Activated T-helper 17 cell treated with anti-CD3 and anti-CD28 coated beads, Interleukin-2, amount 50 U/mL, for 72 hours (primary cell): ENCODE measurements at regions not wholly inside any gene's neighbourhood (a gene's known extent, or its start where the extent isn't known, plus 50 kb on each side); places are given as distances from the start of the nearest gene placed in this dataset.

Source experiments
- ATAC-seq: fragments of 150-1000 bp; cut with Tn5 transposase; replicated peaks from 2 replicates; pipeline ENCODE4 v1.10.0; 2021; ENCODE audit warnings: mild to moderate bottlenecking, moderate library complexity
- H3K27ac Mint-ChIP-seq: one replicate; pipeline ENCODE4 v1.8.0; 2022; ENCODE audit warnings: mixed read lengths
- H3K27me3 Mint-ChIP-seq: one replicate; pipeline ENCODE4 v1.8.0; 2022; ENCODE audit warnings: mixed read lengths
- H3K36me3 Mint-ChIP-seq: one replicate; pipeline ENCODE4 v1.8.0; 2022; ENCODE audit warnings: low read depth, mild to moderate bottlenecking, mixed read lengths
- H3K4me1 Mint-ChIP-seq: one replicate; pipeline ENCODE4 v1.8.0; 2022; ENCODE audit warnings: mixed read lengths
- H3K4me3 Mint-ChIP-seq: one replicate; pipeline ENCODE4 v1.8.0; 2022; ENCODE audit warnings: mild to moderate bottlenecking, mixed read lengths
- H3K9me3 Mint-ChIP-seq: one replicate; pipeline ENCODE4 v1.8.0; 2022; ENCODE audit warnings: mixed read lengths

DNA sequence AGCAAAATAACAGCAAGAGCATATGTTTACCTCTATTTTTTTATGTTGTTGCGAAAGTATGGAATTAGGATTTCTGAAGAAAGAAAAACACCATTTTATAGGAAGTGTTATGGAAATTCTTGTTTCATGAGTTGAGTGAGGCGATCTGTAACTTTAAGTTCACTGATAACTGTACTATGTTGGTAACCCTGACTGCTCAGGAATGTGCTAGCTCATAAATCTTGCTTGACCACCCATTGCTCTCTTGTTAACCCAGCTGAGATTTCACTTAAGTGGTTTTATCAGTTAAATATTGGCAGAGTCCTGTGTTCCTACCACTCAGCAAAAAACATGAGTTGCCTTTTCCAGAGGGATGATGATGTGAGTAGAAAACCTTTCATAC lies 91.1 kb upstream of the STARD4 start:
- Mint-ChIP-seq H3K4me3 (no peak overlapping the region), H3K27me3 (peaks cover 19% of the 10 kb centered on the region), H3K9me3 (no peaks in the 10 kb centered on the region), H3K27ac (no peak overlapping the region), H3K4me1 (no peaks in the 10 kb centered on the region), H3K36me3 (no peaks in the 10 kb centered on the region)
- no peak for ATAC-seq

DNA sequence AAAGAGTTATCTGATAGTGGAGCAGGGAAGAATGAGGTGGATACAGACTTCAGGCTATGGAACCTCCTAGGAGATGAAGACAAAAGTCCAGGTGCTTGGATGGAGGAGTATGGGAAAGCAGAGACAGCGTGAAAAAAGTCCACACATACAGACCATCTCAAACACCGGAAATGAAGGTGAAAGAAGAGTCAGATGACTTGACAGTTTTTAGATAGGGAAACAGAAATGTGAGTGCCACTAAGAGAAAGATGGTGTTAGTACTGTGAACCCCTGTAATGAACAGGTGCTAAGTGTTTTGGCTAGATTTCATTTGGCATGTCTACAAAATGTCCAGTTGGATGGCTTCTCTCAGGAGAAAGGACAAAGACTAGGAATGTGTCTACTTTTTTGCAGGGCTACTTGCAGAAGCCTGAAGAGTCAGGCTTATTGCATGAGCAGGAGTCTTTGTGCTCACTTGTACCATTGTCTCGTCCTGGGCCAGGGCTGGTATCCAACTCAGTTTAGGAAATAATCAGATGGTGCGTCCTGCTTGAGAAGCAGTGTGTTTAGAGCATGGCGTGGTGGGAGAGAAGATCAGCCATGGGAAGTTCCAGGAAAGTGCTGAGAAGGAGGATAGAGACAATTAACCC lies 90.6 kb upstream of the STARD4 start:
- Mint-ChIP-seq H3K36me3 (no peaks in the 10 kb centered on the region), H3K9me3 (no peaks in the 10 kb centered on the region), H3K4me1 (no peaks in the 10 kb centered on the region), H3K27ac (no peak overlapping the region), H3K4me3 (no peak overlapping the region), H3K27me3 (peaks cover 19% of the 10 kb centered on the region)
- ATAC-seq: no peak

DNA sequence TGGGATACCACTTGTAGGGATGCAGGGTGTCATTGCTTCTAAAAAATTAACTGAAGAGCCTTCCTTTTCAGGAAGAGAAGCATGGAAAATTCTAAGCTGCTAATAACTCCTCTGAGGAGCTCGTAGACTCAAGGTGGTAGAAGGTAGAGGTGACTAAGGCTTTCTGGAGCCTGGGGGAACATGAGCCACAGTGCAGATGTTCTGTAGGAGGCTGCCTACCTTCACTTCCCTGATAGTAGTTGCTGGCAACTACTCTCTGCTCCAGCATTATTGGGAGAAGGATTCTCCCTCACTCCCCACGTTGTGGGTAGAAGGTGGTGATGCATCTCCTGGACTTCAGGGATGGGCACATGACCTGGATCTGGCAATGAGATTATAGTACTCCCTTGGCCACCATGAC lies 86.7 kb upstream of the STARD4 start:
- no peaks in the 10 kb centered on the region for H3K36me3 Mint-ChIP-seq
- no peaks in the 10 kb centered on the region for H3K9me3 Mint-ChIP-seq
- H3K27me3 Mint-ChIP-seq: peaks cover 19% of the 10 kb centered on the region
- H3K4me3 Mint-ChIP-seq: no peak overlapping the region
- H3K4me1 Mint-ChIP-seq: no peaks in the 10 kb centered on the region
- no peak overlapping the region for H3K27ac Mint-ChIP-seq
- no peak for ATAC-seq

DNA sequence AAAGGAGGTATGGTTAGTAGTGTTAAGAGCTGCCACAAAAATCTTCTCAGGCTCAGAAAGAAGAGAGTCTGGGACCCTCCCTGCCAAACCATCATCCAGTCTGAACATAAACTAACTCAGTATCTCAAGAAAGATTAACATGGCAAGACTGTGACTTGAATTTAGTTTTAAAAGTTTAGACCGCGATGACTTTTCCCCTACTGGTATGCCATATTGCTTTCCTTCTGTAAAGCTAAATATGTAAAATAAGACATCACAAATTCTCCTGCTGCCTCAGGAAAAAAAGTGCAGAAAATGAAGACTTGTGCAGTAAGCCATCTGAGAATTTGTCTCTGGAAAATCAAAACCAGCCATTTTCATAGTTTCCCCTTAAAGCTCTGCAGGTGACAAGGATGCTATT lies 85.2 kb upstream of the STARD4 start:
- Mint-ChIP-seq H3K27ac (no peak overlapping the region), H3K4me3 (no peak overlapping the region), H3K9me3 (no peaks in the 10 kb centered on the region), H3K36me3 (no peaks in the 10 kb centered on the region), H3K4me1 (no peaks in the 10 kb centered on the region), H3K27me3 (peaks cover 16% of the 10 kb centered on the region)
- ATAC-seq: no peak

DNA sequence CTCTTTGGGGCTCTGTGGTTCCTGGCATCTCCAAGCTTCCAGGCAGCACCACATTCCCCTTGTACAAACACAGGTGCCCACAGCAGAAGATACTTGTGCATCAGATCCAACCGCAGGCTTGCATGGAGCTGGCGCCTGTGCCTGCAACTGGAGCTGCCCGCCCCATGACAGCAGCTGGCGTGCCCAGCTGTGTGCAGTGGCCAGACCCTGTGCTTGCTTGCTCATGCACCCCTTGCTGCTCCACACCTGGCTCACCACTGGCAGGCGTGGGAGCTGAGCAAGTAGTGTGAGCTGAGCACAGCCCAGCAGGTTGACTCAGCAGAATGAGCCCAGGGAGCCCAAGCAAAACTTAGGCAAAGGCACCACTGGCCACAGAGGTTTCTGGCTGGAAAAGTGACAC lies 84.4 kb upstream of the STARD4 start:
- H3K4me1 Mint-ChIP-seq: no peaks in the 10 kb centered on the region
- no peak overlapping the region for H3K27ac Mint-ChIP-seq
- peaks cover 13% of the 10 kb centered on the region for H3K27me3 Mint-ChIP-seq
- no peak overlapping the region for H3K4me3 Mint-ChIP-seq
- H3K36me3 Mint-ChIP-seq: no peaks in the 10 kb centered on the region
- ATAC-seq: no peak
- no peaks in the 10 kb centered on the region for H3K9me3 Mint-ChIP-seq

DNA sequence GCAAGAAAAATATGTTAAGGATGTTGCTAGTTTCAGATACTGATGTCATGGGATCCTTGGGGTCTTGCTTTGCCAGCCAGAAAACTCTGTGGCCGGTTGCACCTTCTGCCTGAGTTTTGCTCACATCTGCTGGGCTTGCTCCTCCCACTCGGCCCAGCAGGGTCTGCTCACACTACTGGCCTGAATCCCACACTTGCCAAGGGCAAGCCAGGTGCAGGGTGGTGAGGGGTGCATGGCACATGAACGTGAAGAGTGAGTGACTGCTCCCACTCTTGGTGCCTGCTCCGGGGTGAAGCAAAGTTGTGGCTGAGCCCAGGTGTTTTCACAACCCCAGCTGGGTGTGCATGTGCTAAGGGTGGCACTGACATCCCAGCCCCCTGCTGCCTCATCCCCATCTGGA lies 83.1 kb upstream of the STARD4 start:
- no peaks in the 10 kb centered on the region for H3K9me3 Mint-ChIP-seq
- H3K4me1 Mint-ChIP-seq: no peaks in the 10 kb centered on the region
- no peak overlapping the region for H3K27ac Mint-ChIP-seq
- H3K27me3 Mint-ChIP-seq: peaks cover 9% of the 10 kb centered on the region
- no peaks in the 10 kb centered on the region for H3K36me3 Mint-ChIP-seq
- no peak for ATAC-seq
- H3K4me3 Mint-ChIP-seq: no peak overlapping the region

DNA sequence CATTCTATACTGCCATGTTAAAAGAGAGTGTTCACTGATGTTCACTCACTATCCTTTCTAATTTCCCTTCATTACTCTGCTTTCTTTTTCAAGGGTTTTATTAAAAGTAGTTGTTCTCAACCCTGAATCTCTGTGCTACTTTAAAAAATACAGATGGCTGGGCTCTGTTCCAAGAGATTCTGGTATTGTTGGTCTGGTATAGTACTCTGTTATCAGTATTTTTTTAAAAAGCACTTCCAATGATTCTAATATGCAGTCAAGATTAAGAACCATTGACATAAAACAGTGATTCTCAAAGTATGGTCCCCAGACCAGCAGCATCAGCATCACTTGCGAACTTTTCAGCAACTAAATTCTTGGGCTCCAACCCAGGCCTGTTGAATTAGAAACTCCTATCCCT lies 77.0 kb upstream of the STARD4 start:
- H3K4me3 Mint-ChIP-seq: no peak overlapping the region
- H3K9me3 Mint-ChIP-seq: no peaks in the 10 kb centered on the region
- H3K27ac Mint-ChIP-seq: no peak overlapping the region
- H3K27me3 Mint-ChIP-seq: peaks cover 14% of the 10 kb centered on the region
- no peak for ATAC-seq
- no peaks in the 10 kb centered on the region for H3K4me1 Mint-ChIP-seq
- H3K36me3 Mint-ChIP-seq: no peaks in the 10 kb centered on the region

DNA sequence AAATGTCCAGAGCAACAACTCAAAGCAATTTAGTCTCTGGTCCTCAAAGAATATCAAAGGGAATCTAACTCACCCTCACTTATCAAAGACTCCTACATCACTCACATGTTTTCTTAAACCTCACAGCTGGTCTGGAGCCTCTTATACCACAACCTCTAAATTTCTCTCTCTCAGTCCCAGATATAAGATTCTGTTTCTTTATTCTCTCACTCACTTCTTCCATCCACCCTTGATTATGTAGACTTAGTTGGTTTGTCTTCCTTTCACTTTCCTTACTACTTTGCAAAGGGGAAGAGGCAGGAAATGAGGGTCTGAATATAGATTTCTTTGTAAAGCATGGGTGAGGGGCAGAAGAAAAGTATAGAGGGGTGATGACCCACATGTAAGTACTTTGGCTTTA lies 75.4 kb upstream of the STARD4 start:
- Mint-ChIP-seq H3K36me3 (no peaks in the 10 kb centered on the region), H3K27ac (no peak overlapping the region), H3K9me3 (no peaks in the 10 kb centered on the region), H3K4me1 (no peaks in the 10 kb centered on the region), H3K27me3 (peaks cover 17% of the 10 kb centered on the region), H3K4me3 (no peak overlapping the region)
- no peak for ATAC-seq

DNA sequence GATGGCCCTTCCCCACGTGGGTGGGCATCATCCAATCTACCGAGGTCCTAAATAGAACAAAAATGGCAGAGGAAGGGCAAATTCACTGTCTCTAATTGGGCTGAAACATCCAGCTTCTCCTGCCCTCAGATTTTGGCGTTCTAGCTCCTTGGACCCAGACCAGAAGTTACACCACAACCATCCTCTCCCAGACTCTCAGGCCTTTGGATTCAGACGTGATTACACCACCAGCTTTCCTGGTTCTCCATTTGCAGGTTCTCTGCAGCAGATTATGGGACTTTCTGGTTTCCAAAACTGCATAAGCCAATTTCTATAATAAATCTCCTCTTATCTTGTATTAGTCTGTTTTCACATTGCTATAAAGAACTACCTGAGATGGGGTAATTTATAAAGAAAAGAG lies 73.6 kb upstream of the STARD4 start:
- peaks cover 29% of the 10 kb centered on the region for H3K27me3 Mint-ChIP-seq
- H3K36me3 Mint-ChIP-seq: no peaks in the 10 kb centered on the region
- H3K4me3 Mint-ChIP-seq: no peak overlapping the region
- H3K9me3 Mint-ChIP-seq: peaks cover 4% of the 10 kb centered on the region
- H3K27ac Mint-ChIP-seq: no peak overlapping the region
- no peak for ATAC-seq
- no peaks in the 10 kb centered on the region for H3K4me1 Mint-ChIP-seq

DNA sequence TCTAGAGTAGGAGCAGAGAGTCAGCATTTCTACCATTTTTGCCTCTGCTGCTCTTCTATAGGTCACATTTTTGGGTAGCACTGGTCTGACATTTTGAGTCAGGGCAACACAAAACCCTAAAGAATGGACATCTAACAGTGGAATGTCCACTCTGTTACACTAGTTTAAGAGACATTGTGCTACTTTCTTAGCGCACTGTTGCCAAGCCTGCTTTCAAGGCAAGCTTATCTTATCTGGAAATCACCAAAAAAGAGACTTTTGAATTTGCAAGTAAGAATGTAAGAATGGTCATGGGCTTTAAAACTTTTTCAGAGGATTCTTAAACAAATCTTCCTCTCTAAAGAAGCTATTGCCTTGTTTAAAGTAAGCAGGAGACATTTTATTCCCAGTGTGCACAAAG lies 73.0 kb upstream of the STARD4 start:
- Mint-ChIP-seq H3K9me3 (peaks cover 4% of the 10 kb centered on the region), H3K27ac (no peak overlapping the region), H3K4me1 (no peaks in the 10 kb centered on the region), H3K4me3 (no peak overlapping the region), H3K27me3 (peaks cover 29% of the 10 kb centered on the region), H3K36me3 (no peaks in the 10 kb centered on the region)
- ATAC-seq: no peak

DNA sequence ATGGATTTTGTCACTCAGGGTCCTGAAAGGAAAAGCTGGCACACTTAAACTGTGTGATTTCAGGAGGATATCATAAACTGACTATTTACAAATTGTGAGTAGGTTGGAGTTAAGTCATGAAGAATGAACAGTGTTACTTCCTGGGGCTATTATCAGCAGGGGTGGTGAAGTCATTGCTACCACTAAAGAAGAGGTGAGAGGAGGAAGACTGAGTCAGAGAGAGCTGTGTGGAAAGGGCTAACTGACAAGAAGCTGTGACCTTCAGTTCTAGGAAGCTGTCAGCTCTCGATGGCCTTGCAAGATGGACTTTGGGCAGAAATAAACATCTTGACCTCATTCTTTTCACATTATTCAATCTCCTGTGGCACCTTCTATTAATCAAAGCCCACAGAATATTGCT lies 72.3 kb upstream of the STARD4 start:
- Mint-ChIP-seq H3K36me3 (no peaks in the 10 kb centered on the region), H3K27me3 (peaks cover 29% of the 10 kb centered on the region), H3K4me1 (no peaks in the 10 kb centered on the region), H3K9me3 (peaks cover 4% of the 10 kb centered on the region), H3K4me3 (no peak overlapping the region), H3K27ac (no peak overlapping the region)
- peak; percentile 73 for ATAC-seq

DNA sequence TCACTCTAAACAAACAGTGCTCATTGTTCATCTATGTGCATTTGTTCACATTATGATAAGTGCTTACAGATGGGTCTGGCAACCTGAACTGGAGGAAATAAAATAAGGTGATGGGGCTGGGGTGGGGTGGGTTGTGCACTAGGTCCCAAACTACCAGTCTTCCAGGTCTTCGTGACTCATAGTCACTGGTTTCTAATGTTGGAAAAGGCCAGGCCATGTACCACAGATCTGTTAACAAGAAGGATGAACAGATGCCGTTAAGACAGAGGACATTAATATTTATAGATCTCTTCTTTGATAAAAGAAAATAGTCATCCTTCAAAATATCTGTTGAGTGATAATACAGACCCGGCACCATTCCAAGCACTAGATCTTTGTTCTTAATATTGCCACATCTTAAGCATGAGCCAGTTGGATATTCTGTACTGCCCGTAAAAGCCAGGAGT lies 71.4 kb upstream of the STARD4 start:
- Mint-ChIP-seq H3K4me3 (no peak overlapping the region), H3K27me3 (peaks cover 30% of the 10 kb centered on the region), H3K4me1 (no peaks in the 10 kb centered on the region), H3K36me3 (no peaks in the 10 kb centered on the region), H3K9me3 (peaks cover 4% of the 10 kb centered on the region), H3K27ac (no peak overlapping the region)
- ATAC-seq: no peak

DNA sequence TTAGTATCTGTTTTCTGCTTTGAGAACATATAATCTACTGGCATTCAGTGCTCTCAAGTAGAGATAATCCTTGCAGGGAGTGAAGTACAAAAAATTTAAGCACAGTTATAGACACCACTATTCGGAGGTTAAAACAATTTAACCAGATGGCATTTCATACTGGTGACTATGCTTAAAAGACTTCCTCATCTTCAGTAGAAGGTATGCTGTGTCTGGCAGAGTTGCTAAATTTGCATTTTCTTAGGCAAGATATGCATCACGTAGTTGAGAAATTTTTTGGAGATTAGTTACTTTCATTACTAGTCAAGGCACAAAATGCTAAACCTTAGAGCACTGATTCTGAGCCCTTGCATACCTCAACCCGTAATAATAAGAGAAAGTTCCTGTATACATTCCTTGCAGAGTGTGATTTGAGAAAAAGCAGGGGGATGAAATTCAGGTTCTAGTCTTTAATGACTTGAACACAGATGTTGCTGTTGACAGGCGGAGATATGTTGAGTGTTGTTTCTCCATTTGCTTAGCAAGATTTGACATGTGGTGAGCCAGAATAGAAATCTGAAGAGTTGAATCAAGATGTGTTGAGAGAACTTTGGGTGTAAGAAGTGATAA lies 70.8 kb upstream of the STARD4 start:
- Mint-ChIP-seq H3K4me3 (no peak overlapping the region), H3K27ac (no peak overlapping the region), H3K9me3 (peaks cover 4% of the 10 kb centered on the region), H3K27me3 (peaks cover 28% of the 10 kb centered on the region), H3K4me1 (no peaks in the 10 kb centered on the region), H3K36me3 (no peaks in the 10 kb centered on the region)
- no peak for ATAC-seq

DNA sequence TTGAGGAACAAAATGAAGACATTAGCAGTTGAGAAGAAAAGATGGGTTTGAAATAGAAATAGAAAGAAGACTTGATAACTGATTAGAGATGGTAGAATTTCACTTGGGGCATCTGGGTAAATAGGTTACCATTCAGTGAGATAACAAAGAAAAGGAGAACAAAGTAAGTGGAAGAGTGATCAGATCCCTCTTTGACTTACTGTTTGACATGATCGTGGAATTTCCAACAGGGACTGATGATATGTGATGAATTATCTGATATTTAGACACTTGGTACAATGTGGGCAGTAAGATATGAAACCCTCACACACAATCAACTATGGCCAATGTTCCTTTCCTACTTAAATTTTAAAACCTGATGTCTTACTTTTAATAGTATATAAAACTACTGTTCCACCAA lies 70.1 kb upstream of the STARD4 start:
- no peaks in the 10 kb centered on the region for H3K36me3 Mint-ChIP-seq
- H3K27me3 Mint-ChIP-seq: peaks cover 24% of the 10 kb centered on the region
- H3K4me1 Mint-ChIP-seq: no peaks in the 10 kb centered on the region
- peaks cover 4% of the 10 kb centered on the region for H3K9me3 Mint-ChIP-seq
- ATAC-seq: no peak
- no peak overlapping the region for H3K27ac Mint-ChIP-seq
- no peak overlapping the region for H3K4me3 Mint-ChIP-seq

DNA sequence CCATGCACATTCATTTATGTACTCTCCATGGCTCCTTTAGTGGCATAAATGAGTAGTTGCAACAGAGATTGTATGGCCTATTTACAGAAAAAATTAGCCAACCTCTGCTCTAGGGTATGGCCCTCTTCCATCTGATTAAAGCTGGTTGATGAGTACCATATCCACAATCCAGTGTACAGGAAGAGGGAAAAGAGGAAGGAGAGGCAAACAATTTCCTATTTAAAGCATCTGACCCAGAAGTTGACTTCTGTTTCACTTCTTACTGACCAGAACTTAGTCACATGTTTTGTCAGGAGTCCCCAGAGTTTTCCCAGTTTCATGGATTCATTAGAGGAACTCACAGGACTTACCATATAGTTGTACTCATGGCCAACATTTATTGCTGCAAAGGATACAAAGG lies 68.6 kb upstream of the STARD4 start:
- no peak overlapping the region for H3K4me3 Mint-ChIP-seq

DNA sequence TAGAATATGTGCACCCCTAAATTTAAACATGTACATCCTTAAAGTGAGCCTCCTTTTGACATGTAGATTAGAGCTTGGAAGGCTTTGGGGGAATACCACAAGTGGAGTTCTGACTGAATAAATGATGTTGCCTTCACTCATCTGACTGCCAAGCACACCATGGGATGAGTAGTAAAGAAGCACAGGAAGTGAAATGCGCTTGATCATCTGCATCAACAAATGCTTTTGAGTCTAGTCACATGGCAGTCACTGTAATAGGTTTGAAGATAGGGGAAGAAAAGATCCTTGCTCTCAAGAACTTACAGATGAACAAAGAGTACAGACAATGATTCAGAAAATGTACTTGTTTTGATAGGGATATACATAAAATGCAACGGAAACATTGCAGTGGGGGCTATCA lies 62.0 kb upstream of the STARD4 start:
- H3K9me3 Mint-ChIP-seq: no peaks in the 10 kb centered on the region
- no peak overlapping the region for H3K27ac Mint-ChIP-seq
- ATAC-seq: no peak
- H3K27me3 Mint-ChIP-seq: peaks cover 24% of the 10 kb centered on the region
- H3K4me3 Mint-ChIP-seq: no peak overlapping the region
- H3K4me1 Mint-ChIP-seq: no peaks in the 10 kb centered on the region
- no peaks in the 10 kb centered on the region for H3K36me3 Mint-ChIP-seq

More for the DNA sequence above, 68.6 kb upstream of the STARD4 start:
- Mint-ChIP-seq H3K36me3 (no peaks in the 10 kb centered on the region), H3K9me3 (peaks cover 4% of the 10 kb centered on the region), H3K4me1 (no peaks in the 10 kb centered on the region), H3K27me3 (peaks cover 20% of the 10 kb centered on the region), H3K27ac (no peak overlapping the region)
- ATAC-seq: no peak
